Endodermal cell (in vitro differentiated cells): ENCODE measurements at regions not wholly inside any gene's neighbourhood (a gene's known extent, or its start where the extent isn't known, plus 50 kb on each side); places are given as distances from the start of the nearest gene placed in this dataset.

Experiments
- DNase-seq: peaks from one replicate; pipeline ENCODE4 v3.0.0-alpha.2; 2017
- H3K27ac ChIP-seq: 2 replicates; pipeline ENCODE4 v1.5.1; 2013; ENCODE audit warnings: mild to moderate bottlenecking, low read depth, low read length, moderate library complexity
- H3K27me3 ChIP-seq: 2 replicates; pipeline ENCODE4 v1.6.1; 2013; ENCODE audit warnings: mild to moderate bottlenecking, low read length, moderate library complexity; ENCODE audit not compliant: insufficient read depth, control insufficient read depth, poor library complexity, severe bottlenecking
- H3K36me3 ChIP-seq: 2 replicates; pipeline ENCODE4 v1.7.0; 2013; ENCODE audit warnings: mild to moderate bottlenecking, low read length, moderate library complexity; ENCODE audit not compliant: control insufficient read depth, insufficient read depth
- H3K4me1 ChIP-seq: one replicate; pipeline ENCODE4 v1.7.0; 2013; ENCODE audit warnings: low read length; ENCODE audit not compliant: control insufficient read depth, insufficient read depth
- H3K4me3 ChIP-seq: 2 replicates; pipeline ENCODE4 v1.5.1; 2013; ENCODE audit warnings: mild to moderate bottlenecking, low read length, moderate library complexity
- H3K9ac ChIP-seq: 2 replicates; pipeline ENCODE4 v1.6.1; 2013; ENCODE audit warnings: mild to moderate bottlenecking, low read length, moderate library complexity; ENCODE audit not compliant: poor library complexity, severe bottlenecking; ENCODE audit errors: extremely low read depth
- H3K9me3 ChIP-seq: 2 replicates; pipeline ENCODE4 v1.6.1; 2013; ENCODE audit warnings: mild to moderate bottlenecking, low read length, moderate library complexity; ENCODE audit not compliant: control insufficient read depth
- H3K27ac Mint-ChIP-seq: 2 replicates; pipeline ENCODE4 v1.8.0; 2020; ENCODE audit warnings: mixed read lengths
- H3K27me3 Mint-ChIP-seq: 2 replicates; pipeline ENCODE4 v1.8.0; 2021; ENCODE audit warnings: mild to moderate bottlenecking, mixed read lengths; ENCODE audit not compliant: insufficient read depth
- H3K36me3 Mint-ChIP-seq: 2 replicates; pipeline ENCODE4 v1.8.0; 2020; ENCODE audit warnings: low read depth, mixed read lengths
- H3K4me1 Mint-ChIP-seq: 2 replicates; pipeline ENCODE4 v1.8.0; 2020; ENCODE audit warnings: mixed read lengths
- H3K4me3 Mint-ChIP-seq: 2 replicates; pipeline ENCODE4 v1.8.0; 2020; ENCODE audit warnings: mild to moderate bottlenecking, moderate library complexity, mixed read lengths
- H3K9me3 Mint-ChIP-seq: 2 replicates; pipeline ENCODE4 v1.8.0; 2020; ENCODE audit warnings: mild to moderate bottlenecking, mixed read lengths
- CTCF ChIP-seq: fragments of 200-600 bp; sonication (generic); conservative IDR thresholded peaks from 2 replicates; pipeline ENCODE4 v1.5.0; 2021; ENCODE audit warnings: antibody characterized with exemption, mild to moderate bottlenecking
- WGBS, 2 experiments: methylation state at CpG; one replicate each; pipeline versions ENCODE4 v1.1.5 to v1.1.7; 2013; ENCODE audit warnings: missing lambda C conversion rate in 2 of 2, mixed read lengths in 1 of 2; ENCODE audit not compliant: insufficient coverage in 1 of 2, insufficient read length in 1 of 2; 5-methylcytosine and 5-hydroxymethylcytosine counted together

GRCh38 chr20:25135031-25135430, 53.1 kb upstream of the VSX1 start:
- no peak for DNase-seq
- H3K9ac ChIP-seq: no peak overlapping the region
- H3K4me1 ChIP-seq: no peaks in the 10 kb centered on the region
- H3K27me3 ChIP-seq: peaks cover 9% of the 10 kb centered on the region
- H3K27ac Mint-ChIP-seq: no peak overlapping the region
- 92 to 100% methylated on average over 6 to 7 of the region's 7 CpGs for WGBS, 2 experiments
- H3K9me3 Mint-ChIP-seq: no peaks in the 10 kb centered on the region
- H3K27me3 Mint-ChIP-seq: peaks cover 5% of the 10 kb centered on the region
- H3K36me3 ChIP-seq: no peaks in the 10 kb centered on the region
- no peak overlapping the region for H3K27ac ChIP-seq
- no peak overlapping the region for H3K4me3 ChIP-seq
- no peaks in the 10 kb centered on the region for H3K36me3 Mint-ChIP-seq
- peaks cover 6% of the 10 kb centered on the region for H3K9me3 ChIP-seq
- TF ChIP-seq CTCF: no peak
- H3K4me1 Mint-ChIP-seq: peaks cover 2% of the 10 kb centered on the region
- no peak overlapping the region for H3K4me3 Mint-ChIP-seq

- Histone ChIP-seq H3K9me3 (peaks cover 6% of the 10 kb centered on the region), H3K27me3 (peaks cover 20% of the 10 kb centered on the region), H3K9ac (no peak overlapping the region), H3K27ac (no peak overlapping the region), H3K4me1 (no peaks in the 10 kb centered on the region), H3K36me3 (no peaks in the 10 kb centered on the region), H3K4me3 (no peak overlapping the region)
- 70% methylated on average over 1 of the region's 1 CpG; no CpG with 5 or more reads in 1 of the 2 experiments for WGBS, 2 experiments
- Mint-ChIP-seq H3K4me1 (peaks cover 2% of the 10 kb centered on the region), H3K4me3 (no peak overlapping the region), H3K27me3 (peaks cover 6% of the 10 kb centered on the region), H3K27ac (no peak overlapping the region), H3K36me3 (no peaks in the 10 kb centered on the region), H3K9me3 (no peaks in the 10 kb centered on the region)
- DNase-seq: no peak
- TF ChIP-seq CTCF: no peak
Observed at GRCh38 chr20:25136056-25136455, 54.1 kb upstream of the VSX1 start.

- no peak for TF ChIP-seq CTCF
- WGBS, 2 experiments: 78 to 86% methylated on average over 5 to 6 of the region's 6 CpGs
Observed at GRCh38 chr20:25136643-25137559, 55.0 kb upstream of the VSX1 start.

More at GRCh38 chr20:25136643-25137559, 55.0 kb upstream of the VSX1 start:
- no peak overlapping the region for H3K4me3 ChIP-seq
- H3K36me3 ChIP-seq: no peaks in the 10 kb centered on the region
- Mint-ChIP-seq H3K4me1 (peaks cover 2% of the 10 kb centered on the region), H3K36me3 (no peaks in the 10 kb centered on the region), H3K27ac (no peak overlapping the region), H3K27me3 (peaks cover 14% of the 10 kb centered on the region), H3K9me3 (no peaks in the 10 kb centered on the region), H3K4me3 (no peak overlapping the region)
- H3K9me3 ChIP-seq: peaks cover 6% of the 10 kb centered on the region
- no peak overlapping the region for H3K27ac ChIP-seq
- no peak overlapping the region for H3K9ac ChIP-seq
- no peaks in the 10 kb centered on the region for H3K4me1 ChIP-seq
- DNase-seq: no peak
- H3K27me3 ChIP-seq: peaks cover 28% of the 10 kb centered on the region
